ENCODE measurements at regions not wholly inside any gene's neighbourhood (a gene's known extent, or its start where the extent isn't known, plus 50 kb on each side); places are given as distances from the start of the nearest gene placed in this dataset.

GRCh38 chr4:14915018-14915417 lies 87.3 kb upstream of the CPEB2 start:
- no peaks in the 10 kb centered on the region for H3K9me3 Mint-ChIP-seq
- no peaks in the 10 kb centered on the region for H3K4me1 ChIP-seq (ENCODE audit: insufficient read depth)
- no peak for ATAC-seq

DNA sequence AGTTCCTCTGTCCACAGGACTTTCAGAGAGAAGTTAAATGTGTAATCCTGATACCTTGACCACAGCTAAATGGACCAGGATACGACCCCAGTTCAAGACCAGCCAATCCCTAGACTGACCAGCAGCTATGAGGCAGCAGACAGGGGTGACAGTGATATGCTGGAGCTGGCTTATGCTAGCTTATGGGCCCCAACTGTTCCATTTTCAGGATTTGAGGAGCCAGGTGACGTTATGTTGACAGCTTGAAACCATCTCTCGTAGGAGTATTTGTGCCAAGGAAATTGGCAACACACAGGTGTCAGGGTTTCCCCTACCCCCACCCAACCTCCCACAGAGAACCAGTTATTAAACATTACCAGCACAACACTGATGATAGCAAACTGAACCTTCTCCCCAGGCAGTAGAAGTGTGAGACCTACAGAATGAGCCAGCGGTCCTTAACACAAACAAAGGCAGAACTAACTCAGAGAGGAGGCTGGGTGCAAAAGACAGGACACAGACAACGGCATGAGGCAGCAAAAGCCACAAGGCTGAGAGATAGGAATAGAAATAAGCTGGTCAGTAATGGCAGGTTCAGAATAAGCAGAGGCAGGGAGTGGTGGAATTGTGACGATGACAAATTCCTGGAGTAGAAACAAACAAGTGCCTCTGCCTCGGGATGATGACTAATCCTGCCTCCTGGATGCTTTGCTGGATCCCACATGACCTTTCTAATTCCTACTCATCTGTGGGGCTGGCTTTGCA lies 85.6 kb upstream of the CPEB2 start:
- ATAC-seq (no peak), DNase-seq (ENCODE audit: low spot score) (no peak)
- Histone ChIP-seq H3K79me2 (replicated peaks; ENCODE audit: insufficient read depth) (no peaks in the 10 kb centered on the region), H4K20me1 (replicated peaks; ENCODE audit: insufficient read depth) (no peaks in the 10 kb centered on the region), H3K9me2 (ENCODE audit: insufficient read depth) (0 out of 2 replicates have a peak, but pooled peaks cover 5% of the 10 kb centered on the region), H3F3A (replicated peaks; ENCODE audit: low read depth) (no peaks in the 10 kb centered on the region), H2AFZ (peak overlapping the region; percentile 63; the same call in 1 of the 2 replicates), H3K4me2 (no peak overlapping the region), H3K27ac (ENCODE audit: low read depth) (no peak overlapping the region), H3K36me3 (ENCODE audit: insufficient read depth) (no peaks in the 10 kb centered on the region), H3K4me3 (no peak overlapping the region), H3K4me1 (ENCODE audit: insufficient read depth) (no peaks in the 10 kb centered on the region), H3K27me3 (ENCODE audit: insufficient read depth) (no peaks in the 10 kb centered on the region)
- no peak overlapping the region for H3K4me3 Mint-ChIP-seq
- H3K27ac Mint-ChIP-seq, result no peak overlapping the region
- no peaks in the 10 kb centered on the region for H3K36me3 Mint-ChIP-seq (ENCODE audit: low read depth)
- H3K9me3 Mint-ChIP-seq, result no peaks in the 10 kb centered on the region
- no peaks in the 10 kb centered on the region for H3K4me1 Mint-ChIP-seq
- H3K27me3 Mint-ChIP-seq (ENCODE audit: insufficient read depth, low read depth, poor library complexity), result peaks cover 3% of the 10 kb centered on the region
- TF ChIP-seq CTCF (conservative IDR thresholded peaks at IDR 0.05; ENCODE audit: low read depth in 2 of 2), result no peak
- TF ChIP-seq ZNF331 (CRISPR knock-in tag; IDR thresholded peaks at IDR 0.05; ENCODE audit: low read depth), result no peak
- TF ChIP-seq, protein P1, sequence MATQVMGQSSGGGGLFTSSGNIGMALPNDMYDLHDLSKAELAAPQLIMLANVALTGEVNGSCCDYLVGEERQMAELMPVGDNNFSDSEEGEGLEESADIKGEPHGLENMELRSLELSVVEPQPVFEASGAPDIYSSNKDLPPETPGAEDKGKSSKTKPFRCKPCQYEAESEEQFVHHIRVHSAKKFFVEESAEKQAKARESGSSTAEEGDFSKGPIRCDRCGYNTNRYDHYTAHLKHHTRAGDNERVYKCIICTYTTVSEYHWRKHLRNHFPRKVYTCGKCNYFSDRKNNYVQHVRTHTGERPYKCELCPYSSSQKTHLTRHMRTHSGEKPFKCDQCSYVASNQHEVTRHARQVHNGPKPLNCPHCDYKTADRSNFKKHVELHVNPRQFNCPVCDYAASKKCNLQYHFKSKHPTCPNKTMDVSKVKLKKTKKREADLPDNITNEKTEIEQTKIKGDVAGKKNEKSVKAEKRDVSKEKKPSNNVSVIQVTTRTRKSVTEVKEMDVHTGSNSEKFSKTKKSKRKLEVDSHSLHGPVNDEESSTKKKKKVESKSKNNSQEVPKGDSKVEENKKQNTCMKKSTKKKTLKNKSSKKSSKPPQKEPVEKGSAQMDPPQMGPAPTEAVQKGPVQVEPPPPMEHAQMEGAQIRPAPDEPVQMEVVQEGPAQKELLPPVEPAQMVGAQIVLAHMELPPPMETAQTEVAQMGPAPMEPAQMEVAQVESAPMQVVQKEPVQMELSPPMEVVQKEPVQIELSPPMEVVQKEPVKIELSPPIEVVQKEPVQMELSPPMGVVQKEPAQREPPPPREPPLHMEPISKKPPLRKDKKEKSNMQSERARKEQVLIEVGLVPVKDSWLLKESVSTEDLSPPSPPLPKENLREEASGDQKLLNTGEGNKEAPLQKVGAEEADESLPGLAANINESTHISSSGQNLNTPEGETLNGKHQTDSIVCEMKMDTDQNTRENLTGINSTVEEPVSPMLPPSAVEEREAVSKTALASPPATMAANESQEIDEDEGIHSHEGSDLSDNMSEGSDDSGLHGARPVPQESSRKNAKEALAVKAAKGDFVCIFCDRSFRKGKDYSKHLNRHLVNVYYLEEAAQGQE (IDR thresholded peaks at IDR 0.05; ENCODE audit: unreplicated experiment), result no peak
- TF ChIP-seq STAT1 (IDR thresholded peaks at IDR 0.05; ENCODE audit: unreplicated experiment), result no peak
- TF ChIP-seq JUNB (IDR thresholded peaks at IDR 0.05; ENCODE audit: unreplicated experiment), result no peak
- TF ChIP-seq EZH2phosphoT487 (IDR thresholded peaks at IDR 0.05; ENCODE audit: unreplicated experiment), result no peak
- TF ChIP-seq EZH2 (IDR thresholded peaks at IDR 0.05; ENCODE audit: low read depth, unreplicated experiment), result no peak
- no peak for TF ChIP-seq POLR2AphosphoS5 (IDR thresholded peaks at IDR 0.05; ENCODE audit: low read depth)
- TF ChIP-seq, protein P2, sequence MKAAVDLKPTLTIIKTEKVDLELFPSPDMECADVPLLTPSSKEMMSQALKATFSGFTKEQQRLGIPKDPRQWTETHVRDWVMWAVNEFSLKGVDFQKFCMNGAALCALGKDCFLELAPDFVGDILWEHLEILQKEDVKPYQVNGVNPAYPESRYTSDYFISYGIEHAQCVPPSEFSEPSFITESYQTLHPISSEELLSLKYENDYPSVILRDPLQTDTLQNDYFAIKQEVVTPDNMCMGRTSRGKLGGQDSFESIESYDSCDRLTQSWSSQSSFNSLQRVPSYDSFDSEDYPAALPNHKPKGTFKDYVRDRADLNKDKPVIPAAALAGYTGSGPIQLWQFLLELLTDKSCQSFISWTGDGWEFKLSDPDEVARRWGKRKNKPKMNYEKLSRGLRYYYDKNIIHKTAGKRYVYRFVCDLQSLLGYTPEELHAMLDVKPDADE (IDR thresholded peaks at IDR 0.05), result no peak
- TF ChIP-seq NANOG (IDR thresholded peaks at IDR 0.05; ENCODE audit: borderline replicate concordance), result no peak
- no peak for TF ChIP-seq ZNF114 (CRISPR knock-in tag; IDR thresholded peaks at IDR 0.05)

More at GRCh38 chr4:14915018-14915417, 87.3 kb upstream of the CPEB2 start:
- Mint-ChIP-seq H3K4me1 (no peaks in the 10 kb centered on the region), H3K27me3 (ENCODE audit: insufficient read depth, low read depth, poor library complexity) (no peaks in the 10 kb centered on the region), H3K27ac (no peak overlapping the region), H3K36me3 (ENCODE audit: low read depth) (no peaks in the 10 kb centered on the region), H3K4me3 (no peak overlapping the region)
- Histone ChIP-seq H3K27me3 (ENCODE audit: insufficient read depth) (no peaks in the 10 kb centered on the region), H3K27ac (ENCODE audit: low read depth) (no peak overlapping the region), H3K4me3 (no peak overlapping the region), H3K9me2 (ENCODE audit: insufficient read depth) (0 out of 2 replicates have a peak, but pooled peaks cover 5% of the 10 kb centered on the region), H2AFZ (no peak overlapping the region), H3K4me2 (no peak overlapping the region), H3K36me3 (ENCODE audit: insufficient read depth) (no peaks in the 10 kb centered on the region), H4K20me1 (replicated peaks; ENCODE audit: insufficient read depth) (no peaks in the 10 kb centered on the region), H3K79me2 (replicated peaks; ENCODE audit: insufficient read depth) (no peaks in the 10 kb centered on the region), H3F3A (replicated peaks; ENCODE audit: low read depth) (no peaks in the 10 kb centered on the region)
- DNase-seq (ENCODE audit: low spot score), result no peak
- TF ChIP-seq JUNB (IDR thresholded peaks at IDR 0.05; ENCODE audit: unreplicated experiment), result no peak
- TF ChIP-seq ZNF331 (CRISPR knock-in tag; IDR thresholded peaks at IDR 0.05; ENCODE audit: low read depth), result no peak
- TF ChIP-seq, protein P1 (IDR thresholded peaks at IDR 0.05; ENCODE audit: unreplicated experiment), result no peak
- TF ChIP-seq NANOG (IDR thresholded peaks at IDR 0.05; ENCODE audit: borderline replicate concordance), result no peak

Measured in GM23338 (cell line).